ENCODE measurements at regions not wholly inside any gene's neighbourhood (a gene's known extent, or its start where the extent isn't known, plus 50 kb on each side); places are given as distances from the start of the nearest gene placed in this dataset.

- Histone ChIP-seq H3K4me2 (ENCODE audit: insufficient read depth, insufficient read length, low read length) (no peak overlapping the region), H2BK5ac (ENCODE audit: insufficient read length, low read length) (no peak overlapping the region), H3K14ac (ENCODE audit: insufficient read depth, low read length) (no peak overlapping the region), H4K8ac (replicated peaks; ENCODE audit: insufficient read length, low read depth, low read length) (no peak overlapping the region), H2AFZ (ENCODE audit: low read length) (no peak overlapping the region), H3K23ac (ENCODE audit: insufficient read length, low read depth, low read length) (no peak overlapping the region), H3K9me3 (ENCODE audit: control insufficient read depth, low read depth, low read length) (no peaks in the 10 kb centered on the region), H3K23me2 (ENCODE audit: insufficient read length, low read depth, low read length, poor library complexity, severe bottlenecking) (no peaks in the 10 kb centered on the region), H4K5ac (ENCODE audit: insufficient read length, low read depth, low read length) (no peak overlapping the region), H2BK12ac (ENCODE audit: insufficient read length, low read depth, low read length) (no peak overlapping the region), H3K9ac (ENCODE audit: extremely low read depth, insufficient read length, low read length) (no peak overlapping the region), H3K79me1 (ENCODE audit: insufficient read depth, low read depth, low read length, poor library complexity, severe bottlenecking) (no peaks in the 10 kb centered on the region), H3K79me2 (ENCODE audit: insufficient read depth, low read length) (no peaks in the 10 kb centered on the region), H3K27ac (ENCODE audit: insufficient read length, low read depth, low read length) (no peak overlapping the region), H2AK5ac (ENCODE audit: insufficient read length, low read length) (no peak overlapping the region), H3K4ac (ENCODE audit: low read depth, low read length) (no peak overlapping the region), H2BK20ac (ENCODE audit: low read depth, low read length, poor library complexity, severe bottlenecking) (no peak overlapping the region), H3K56ac (ENCODE audit: insufficient read length, low read depth, low read length) (no peak overlapping the region), H3T11ph (ENCODE audit: low read length) (no peak overlapping the region), H3K4me1 (ENCODE audit: insufficient read depth, low read length) (no peaks in the 10 kb centered on the region), H4K91ac (ENCODE audit: insufficient read length, low read depth, low read length) (no peak overlapping the region), H4K20me1 (ENCODE audit: control insufficient read depth, insufficient read depth, insufficient read length) (no peaks in the 10 kb centered on the region), H2BK120ac (ENCODE audit: low read depth, low read length, poor library complexity, severe bottlenecking) (no peak overlapping the region), H2BK15ac (ENCODE audit: low read depth, low read length) (no peak overlapping the region), H3K27me3 (ENCODE audit: insufficient read depth, low read length) (peaks cover 49% of the 10 kb centered on the region), H3K18ac (ENCODE audit: insufficient read length, low read depth, low read length) (no peak overlapping the region)
- peaks cover 2 to 23% (median 6%) of the 10 kb centered on the region in 3 experiments; a peak in 6 of 7 replicates for H3K36me3 Mint-ChIP-seq (ENCODE audit: insufficient read depth in 1 of 3, low read depth in 3 of 3)
- no CpG with 5 or more reads among the region's 29 CpGs for WGBS (ENCODE audit: extremely low coverage, insufficient read length, low lambda C conversion rate)
- no peak overlapping the region for H3K4me3 Mint-ChIP-seq
- H3K27ac Mint-ChIP-seq: no peak overlapping the region
- peaks cover 3 to 16% of the 10 kb centered on the region in 2 experiments for H3K4me1 Mint-ChIP-seq
- peaks cover 17 to 29% of the 10 kb centered on the region in 2 experiments for H3K9me3 Mint-ChIP-seq
- DNase-seq: no peak
- no peak for TF ChIP-seq CTCF (conservative IDR thresholded peaks at IDR 0.05)
- peaks cover 98% of the 10 kb centered on the region for H3K27me3 Mint-ChIP-seq (ENCODE audit: low read depth)
Measured at GRCh38 chr12:132423251-132423819, 66.6 kb upstream of the FBRSL1 start.
